Calu3 (cell line): ENCODE measurements at regions not wholly inside any gene's neighbourhood (a gene's known extent, or its start where the extent isn't known, plus 50 kb on each side); places are given as distances from the start of the nearest gene placed in this dataset.

ENCODE experiments used
- BruUV-seq: library from RNA; stranded (reverse); fragments of 400-500 nt; replicated peaks from 2 replicates; lab custom pipeline; 2021; lab: Mats Ljungman, UMichigan
- CTCF ChIA-PET: fragments of 300-600 bp; sonication (Branson Sonifier 250); formaldehyde crosslinking; loops from one replicate; lab custom pipeline; 2022; ENCODE audit warnings: antibody characterized with exemption; lab: Charles Lee
- DNase-seq: peaks from one replicate; pipeline ENCODE4 v3.0.0; 2022
- H3K27ac Mint-ChIP-seq: one replicate; pipeline ENCODE4 v1.8.0; 2022; ENCODE audit warnings: mixed read lengths; ENCODE audit not compliant: unreplicated experiment
- H3K27me3 Mint-ChIP-seq: one replicate; pipeline ENCODE4 v1.8.0; 2022; ENCODE audit warnings: mixed read lengths; ENCODE audit not compliant: unreplicated experiment
- H3K36me3 Mint-ChIP-seq: one replicate; pipeline ENCODE4 v1.8.0; 2022; ENCODE audit warnings: mild to moderate bottlenecking, moderate library complexity, mixed read lengths; ENCODE audit not compliant: insufficient read depth, unreplicated experiment
- H3K4me1 Mint-ChIP-seq: one replicate; pipeline ENCODE4 v1.8.0; 2022; ENCODE audit warnings: mild to moderate bottlenecking, low read depth, mixed read lengths; ENCODE audit not compliant: unreplicated experiment
- H3K4me3 Mint-ChIP-seq: one replicate; pipeline ENCODE4 v1.8.0; 2022; ENCODE audit warnings: mild to moderate bottlenecking, low read depth, moderate library complexity, mixed read lengths; ENCODE audit not compliant: unreplicated experiment
- H3K9me3 Mint-ChIP-seq: one replicate; pipeline ENCODE4 v1.8.0; 2022; ENCODE audit warnings: low read depth, mixed read lengths; ENCODE audit not compliant: unreplicated experiment
- intact Hi-C: fragments of 100-400 bp; cut with micrococcal nuclease; formaldehyde crosslinking; loops from one replicate; pipeline ENCODE4 v1.10.0; 2022; ENCODE audit not compliant: unreplicated experiment
- TF ChIP-seq, protein P1 (sequence below): fragments of 200-600 bp; IDR thresholded peaks from one replicate; pipeline ENCODE4 v1.8.0; 2022; ENCODE audit warnings: antibody characterized with exemption; ENCODE audit not compliant: unreplicated experiment

DNA sequence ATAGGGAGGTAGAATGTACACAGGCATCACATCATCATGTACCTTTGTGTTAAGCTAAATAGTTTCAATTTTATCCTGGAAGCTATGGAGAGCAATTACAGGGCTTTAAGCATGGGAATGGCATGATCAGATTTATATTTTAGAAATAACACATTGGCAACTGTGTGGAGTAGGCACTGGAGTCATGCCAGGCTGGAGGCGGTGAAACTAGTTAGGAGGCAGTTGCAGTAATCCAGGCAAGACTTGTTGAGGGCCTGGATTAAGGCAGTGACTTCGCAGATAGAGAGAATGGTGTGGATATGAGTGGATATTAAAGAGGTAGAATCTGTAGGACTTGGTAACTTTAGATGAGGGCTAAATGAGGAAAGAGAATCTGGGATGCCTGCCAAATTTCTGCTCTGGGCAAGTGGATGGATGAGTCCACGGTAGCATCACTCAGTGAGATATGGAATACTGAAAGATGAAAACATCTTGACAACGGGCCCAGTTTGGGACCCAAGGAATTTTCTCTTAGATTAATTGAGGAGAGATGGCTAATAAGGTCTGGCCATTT is 506.2 kb downstream of the FGF9 start:
- no TSS peak for BruUV-seq
- TF ChIP-seq, protein P1, sequence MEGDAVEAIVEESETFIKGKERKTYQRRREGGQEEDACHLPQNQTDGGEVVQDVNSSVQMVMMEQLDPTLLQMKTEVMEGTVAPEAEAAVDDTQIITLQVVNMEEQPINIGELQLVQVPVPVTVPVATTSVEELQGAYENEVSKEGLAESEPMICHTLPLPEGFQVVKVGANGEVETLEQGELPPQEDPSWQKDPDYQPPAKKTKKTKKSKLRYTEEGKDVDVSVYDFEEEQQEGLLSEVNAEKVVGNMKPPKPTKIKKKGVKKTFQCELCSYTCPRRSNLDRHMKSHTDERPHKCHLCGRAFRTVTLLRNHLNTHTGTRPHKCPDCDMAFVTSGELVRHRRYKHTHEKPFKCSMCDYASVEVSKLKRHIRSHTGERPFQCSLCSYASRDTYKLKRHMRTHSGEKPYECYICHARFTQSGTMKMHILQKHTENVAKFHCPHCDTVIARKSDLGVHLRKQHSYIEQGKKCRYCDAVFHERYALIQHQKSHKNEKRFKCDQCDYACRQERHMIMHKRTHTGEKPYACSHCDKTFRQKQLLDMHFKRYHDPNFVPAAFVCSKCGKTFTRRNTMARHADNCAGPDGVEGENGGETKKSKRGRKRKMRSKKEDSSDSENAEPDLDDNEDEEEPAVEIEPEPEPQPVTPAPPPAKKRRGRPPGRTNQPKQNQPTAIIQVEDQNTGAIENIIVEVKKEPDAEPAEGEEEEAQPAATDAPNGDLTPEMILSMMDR: no peak
- no peaks in the 10 kb centered on the region for H3K4me1 Mint-ChIP-seq
- peaks cover 7% of the 10 kb centered on the region for H3K9me3 Mint-ChIP-seq
- CTCF ChIA-PET: no interaction called here
- DNase-seq: no peak
- peaks cover 11% of the 10 kb centered on the region for H3K27me3 Mint-ChIP-seq
- no peaks in the 10 kb centered on the region for H3K36me3 Mint-ChIP-seq
- intact Hi-C loops: no loop called here
- H3K4me3 Mint-ChIP-seq: no peak overlapping the region
- no peak overlapping the region for H3K27ac Mint-ChIP-seq

DNA sequence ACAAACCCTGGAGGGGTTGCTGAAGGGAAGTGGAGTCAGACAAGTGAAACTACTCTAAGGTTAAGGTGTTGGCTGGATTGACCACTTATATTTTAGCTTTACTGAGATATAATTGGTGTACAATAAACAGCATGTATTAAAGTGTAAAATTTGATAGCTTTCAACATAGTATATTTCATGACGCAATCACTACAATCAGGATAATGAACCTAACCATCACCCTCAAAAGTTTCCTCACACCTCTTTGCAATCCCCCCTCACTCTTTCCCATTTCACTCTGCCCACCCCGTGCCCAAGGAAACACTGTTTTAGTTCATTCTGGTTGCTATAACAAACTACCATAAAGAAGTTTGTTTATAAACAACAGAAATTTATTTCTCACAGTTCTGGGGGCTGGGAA is 508.0 kb downstream of the FGF9 start:
- CTCF ChIA-PET: no interaction called here
- H3K27ac Mint-ChIP-seq: no peak overlapping the region
- DNase-seq: no peak
- intact Hi-C loops: no loop called here
- peaks cover 11% of the 10 kb centered on the region for H3K27me3 Mint-ChIP-seq
- no peaks in the 10 kb centered on the region for H3K36me3 Mint-ChIP-seq
- no TSS peak for BruUV-seq
- H3K4me1 Mint-ChIP-seq: no peaks in the 10 kb centered on the region
- peaks cover 7% of the 10 kb centered on the region for H3K9me3 Mint-ChIP-seq
- H3K4me3 Mint-ChIP-seq: no peak overlapping the region
- TF ChIP-seq, protein P1: no peak

DNA sequence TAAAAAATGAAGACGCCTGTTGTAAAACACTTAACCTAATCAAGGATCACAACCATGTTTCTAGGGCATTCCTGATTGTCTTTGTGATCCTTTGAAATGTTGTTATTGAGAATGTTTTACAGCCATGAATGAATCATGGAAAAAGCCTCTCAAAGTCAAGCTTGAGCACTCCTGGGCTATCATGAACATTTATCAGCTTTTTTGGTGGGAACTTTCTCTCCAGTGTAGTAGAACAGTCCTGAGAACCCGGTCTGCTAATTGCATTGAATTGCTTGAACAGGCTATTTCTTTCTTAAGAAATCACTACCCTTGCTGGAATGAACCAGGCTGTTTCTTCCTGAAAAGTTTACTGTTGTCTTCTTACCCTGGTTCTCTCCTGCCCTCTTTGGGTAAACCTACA is 516.5 kb downstream of the FGF9 start:
- Mint-ChIP-seq H3K36me3 (no peaks in the 10 kb centered on the region), H3K9me3 (no peaks in the 10 kb centered on the region), H3K4me1 (no peaks in the 10 kb centered on the region), H3K27me3 (peaks cover 12% of the 10 kb centered on the region), H3K27ac (no peak overlapping the region), H3K4me3 (no peak overlapping the region)
- TF ChIP-seq, protein P1: no peak
- DNase-seq: no peak
- no TSS peak for BruUV-seq
- CTCF ChIA-PET: no interaction called here
- intact Hi-C loops: no loop called here

DNA sequence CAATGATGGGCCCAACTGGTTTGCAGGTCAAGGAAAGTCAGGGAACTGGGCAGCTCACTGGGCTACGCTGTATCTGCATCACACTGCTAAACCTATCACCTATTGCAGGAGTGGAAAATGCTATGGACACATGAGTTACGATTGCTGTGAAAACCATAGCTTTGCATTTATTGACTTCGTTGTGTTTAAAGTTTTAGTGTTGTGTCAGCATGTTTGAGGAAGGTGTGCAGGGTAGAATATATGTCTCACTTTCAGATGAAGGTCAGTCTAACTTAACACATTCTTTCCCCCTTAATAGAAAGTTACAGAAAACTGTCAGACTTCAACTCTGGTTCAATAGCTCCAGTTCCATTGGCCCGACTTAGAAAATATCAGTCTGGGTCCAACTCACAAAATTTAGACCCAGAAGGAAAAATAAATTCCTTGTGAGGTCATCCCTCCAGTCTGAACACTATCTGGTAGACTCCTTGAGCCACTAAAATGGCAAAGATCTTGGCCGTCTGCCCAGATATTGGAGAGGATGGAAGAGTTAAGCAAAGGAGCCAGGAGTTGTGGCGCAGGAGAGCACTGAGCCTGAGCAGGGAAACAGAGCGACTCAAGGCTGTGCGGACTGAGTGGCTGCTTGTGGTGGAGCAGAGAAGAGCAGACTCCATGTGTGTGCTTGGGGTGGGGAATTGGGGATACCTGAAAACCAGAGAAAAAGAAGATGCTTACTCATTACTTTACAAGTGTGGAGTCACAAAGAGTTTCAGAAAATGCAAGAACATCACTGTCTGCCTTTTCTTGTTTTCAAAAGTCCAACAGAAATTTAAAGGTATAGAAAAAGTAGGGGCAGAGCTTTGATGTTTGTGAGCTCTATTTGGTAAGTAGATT is 518.5 kb downstream of the FGF9 start:
- Mint-ChIP-seq H3K9me3 (no peaks in the 10 kb centered on the region), H3K4me3 (no peak overlapping the region), H3K4me1 (no peaks in the 10 kb centered on the region), H3K27me3 (peaks cover 12% of the 10 kb centered on the region), H3K27ac (no peak overlapping the region), H3K36me3 (no peaks in the 10 kb centered on the region)
- intact Hi-C loops: no loop called here
- BruUV-seq: no TSS peak
- TF ChIP-seq, protein P1: no peak
- CTCF ChIA-PET: no interaction called here
- no peak for DNase-seq
